HEK293 (cell line): ENCODE measurements at regions not wholly inside any gene's neighbourhood (a gene's known extent, or its start where the extent isn't known, plus 50 kb on each side); places are given as distances from the start of the nearest gene placed in this dataset.
A peak's percentile ranks its signal among the peaks of the same experiment; 100 is the strongest.

Experiments
- CTCF ChIA-PET: fragments of 350-600 bp; formaldehyde crosslinking; extraction: SDS; loops from one replicate; lab custom pipeline; 2021; ENCODE audit warnings: antibody characterized with exemption; lab: Yijun Ruan, JAX
- POLR2A ChIA-PET: fragments of 300-600 bp; formaldehyde crosslinking; extraction: SDS; loops from one replicate; lab custom pipeline; 2020; ENCODE audit warnings: antibody characterized with exemption, inconsistent platforms; lab: Yijun Ruan, JAX
- H3K27ac ChIP-seq: fragments of 200-500 bp; sonication (Bioruptor generic); 2 replicates; pipeline ENCODE4 v1.5.1; 2014; ENCODE audit warnings: low read depth, low read length, control low read depth, inconsistent platforms; ENCODE audit errors: extremely low read depth
- H3K36me3 ChIP-seq, 2 experiments: fragments of 200-500 bp in 1 of 2; sonication (Bioruptor generic) in 1 of 2; 1 replicate in 1 of 2; 2 replicates in 1 of 2; pipeline ENCODE4 v1.5.1; 2014 to 2017; ENCODE audit warnings: inconsistent platforms in 2 of 2, low read length in 2 of 2; ENCODE audit not compliant: control insufficient read depth in 2 of 2, insufficient read depth in 1 of 2
- H3K4me1 ChIP-seq: fragments of 200-500 bp; sonication (Bioruptor generic); 2 replicates; pipeline ENCODE4 v1.5.1; 2014; ENCODE audit warnings: mild to moderate bottlenecking, low read length, inconsistent platforms; ENCODE audit not compliant: control insufficient read depth, insufficient read depth
- H3K4me3 ChIP-seq: 2 replicates; pipeline ENCODE4 v1.5.1; 2011; ENCODE audit warnings: low read depth, mild to moderate bottlenecking, control low read depth, low read length, moderate library complexity
- H3K9me3 ChIP-seq: fragments of 200-500 bp; sonication (Bioruptor generic); 2 replicates; pipeline ENCODE4 v1.5.1; 2014; ENCODE audit warnings: low read depth, low read length, inconsistent platforms; ENCODE audit not compliant: control insufficient read depth, insufficient read depth
- EGR2 ChIP-seq: fragments of 450-650 bp; formaldehyde crosslinking; IDR thresholded peaks from 2 replicates; pipeline ENCODE4 v1.5.1; 2016; ENCODE audit warnings: low read depth, missing biosample characterization, missing genetic modification characterization
- PRDM1 ChIP-seq: fragments of 450-650 bp; formaldehyde crosslinking; IDR thresholded peaks from 2 replicates; pipeline ENCODE4; 2016; ENCODE audit warnings: missing biosample characterization, missing genetic modification characterization
- ZNF140 ChIP-seq: fragments of 450-650 bp; formaldehyde crosslinking; IDR thresholded peaks from 2 replicates; pipeline ENCODE4 v1.5.1; 2016; ENCODE audit warnings: missing biosample characterization, missing genetic modification characterization
- ZNF266 ChIP-seq: fragments of 450-650 bp; formaldehyde crosslinking; IDR thresholded peaks from 2 replicates; pipeline ENCODE4 v1.5.1; 2016; ENCODE audit warnings: missing biosample characterization, missing genetic modification characterization, low read depth
- ZNF311 ChIP-seq: fragments of 450-650 bp; formaldehyde crosslinking; IDR thresholded peaks from 2 replicates; pipeline ENCODE4 v1.5.1; 2017; ENCODE audit warnings: missing biosample characterization, missing genetic modification characterization, borderline replicate concordance
- ZNF366 ChIP-seq: fragments of 450-650 bp; formaldehyde crosslinking; conservative IDR thresholded peaks from 2 replicates; pipeline ENCODE4 v1.5.1; 2016; ENCODE audit warnings: missing biosample characterization, missing genetic modification characterization
- ZNF48 ChIP-seq: fragments of 450-650 bp; formaldehyde crosslinking; IDR thresholded peaks from 2 replicates; pipeline ENCODE4 v1.5.1; 2016; ENCODE audit warnings: missing biosample characterization, missing genetic modification characterization
- ZNF510 ChIP-seq: fragments of 450-650 bp; formaldehyde crosslinking; IDR thresholded peaks from 2 replicates; pipeline ENCODE4 v1.5.1; 2018; ENCODE audit warnings: mild to moderate bottlenecking, missing genetic modification characterization, missing biosample characterization; ENCODE audit not compliant: insufficient replicate concordance
- ZNF529 ChIP-seq: fragments of 450-650 bp; formaldehyde crosslinking; IDR thresholded peaks from 2 replicates; pipeline ENCODE4 v1.5.1; 2017; ENCODE audit warnings: missing genetic modification characterization, missing biosample characterization; ENCODE audit not compliant: insufficient replicate concordance
- ZNF571 ChIP-seq: fragments of 450-650 bp; formaldehyde crosslinking; IDR thresholded peaks from 2 replicates; pipeline ENCODE4 v1.5.0; 2017; ENCODE audit warnings: missing biosample characterization, missing genetic modification characterization
- ZNF596 ChIP-seq: fragments of 450-650 bp; IDR thresholded peaks from 2 replicates; pipeline ENCODE4 v1.5.0; 2018; ENCODE audit warnings: missing biosample characterization, mild to moderate bottlenecking, missing genetic modification characterization, moderate library complexity
- ZNF707 ChIP-seq: fragments of 450-650 bp; formaldehyde crosslinking; IDR thresholded peaks from 2 replicates; pipeline ENCODE4 v1.5.1; 2016; ENCODE audit warnings: missing biosample characterization, missing genetic modification characterization
- ZNF843 ChIP-seq: fragments of 450-650 bp; formaldehyde crosslinking; IDR thresholded peaks from 2 replicates; pipeline ENCODE4 v1.5.1; 2016; ENCODE audit warnings: missing biosample characterization, missing genetic modification characterization
- TF ChIP-seq, protein P1 (sequence below): fragments of 450-650 bp; formaldehyde crosslinking; IDR thresholded peaks from 2 replicates; pipeline ENCODE4 v1.5.1; 2016; ENCODE audit warnings: missing biosample characterization, missing genetic modification characterization, borderline replicate concordance
- TF ChIP-seq, protein P2 (sequence below): fragments of 450-650 bp; formaldehyde crosslinking; IDR thresholded peaks from 2 replicates; pipeline ENCODE4 v1.5.1; 2017; ENCODE audit warnings: missing biosample characterization, missing genetic modification characterization
- TF ChIP-seq, protein P3 (sequence below): fragments of 450-650 bp; formaldehyde crosslinking; IDR thresholded peaks from 2 replicates; pipeline ENCODE4 v1.5.1; 2017; ENCODE audit warnings: missing biosample characterization, missing genetic modification characterization
- TF ChIP-seq, protein P4 (sequence below): fragments of 450-650 bp; formaldehyde crosslinking; IDR thresholded peaks from 2 replicates; pipeline ENCODE4 v1.5.1; 2016; ENCODE audit warnings: missing biosample characterization, missing genetic modification characterization
- TF ChIP-seq, protein P5 (sequence below): fragments of 450-650 bp; formaldehyde crosslinking; IDR thresholded peaks from 2 replicates; pipeline ENCODE4 v1.5.1; 2016; ENCODE audit warnings: missing biosample characterization, missing genetic modification characterization
- TF ChIP-seq, protein P6 (sequence below): fragments of 450-650 bp; formaldehyde crosslinking; IDR thresholded peaks from 2 replicates; pipeline ENCODE4 v1.5.1; 2016; ENCODE audit warnings: missing biosample characterization, missing genetic modification characterization, borderline replicate concordance

DNA sequence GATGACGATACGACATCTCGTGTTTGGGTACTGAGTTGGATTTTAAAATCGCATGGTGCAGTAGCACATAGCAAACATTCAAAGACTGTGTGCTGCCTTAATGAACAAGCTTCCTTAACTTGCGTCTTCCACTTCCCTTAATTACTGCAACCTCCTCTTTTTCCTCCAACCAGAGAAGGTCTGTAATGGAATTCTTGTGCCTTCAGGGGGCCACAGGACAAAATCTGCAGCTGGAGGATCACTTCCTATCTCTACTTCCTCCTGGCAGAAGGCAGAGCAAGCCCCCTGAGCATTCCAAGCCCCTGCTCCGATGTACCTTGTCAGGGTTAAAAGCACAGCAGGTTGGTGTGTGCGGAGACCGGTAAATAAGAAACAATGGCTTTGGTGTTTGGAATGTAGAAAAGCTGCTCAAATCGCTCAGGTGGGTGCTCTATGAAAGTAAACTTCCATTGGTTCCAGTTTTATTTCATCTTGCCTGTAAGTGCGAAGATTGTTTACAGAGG, 151.3 kb upstream of the UQCRFS1 start (continued):
- TF ChIP-seq, protein P1, sequence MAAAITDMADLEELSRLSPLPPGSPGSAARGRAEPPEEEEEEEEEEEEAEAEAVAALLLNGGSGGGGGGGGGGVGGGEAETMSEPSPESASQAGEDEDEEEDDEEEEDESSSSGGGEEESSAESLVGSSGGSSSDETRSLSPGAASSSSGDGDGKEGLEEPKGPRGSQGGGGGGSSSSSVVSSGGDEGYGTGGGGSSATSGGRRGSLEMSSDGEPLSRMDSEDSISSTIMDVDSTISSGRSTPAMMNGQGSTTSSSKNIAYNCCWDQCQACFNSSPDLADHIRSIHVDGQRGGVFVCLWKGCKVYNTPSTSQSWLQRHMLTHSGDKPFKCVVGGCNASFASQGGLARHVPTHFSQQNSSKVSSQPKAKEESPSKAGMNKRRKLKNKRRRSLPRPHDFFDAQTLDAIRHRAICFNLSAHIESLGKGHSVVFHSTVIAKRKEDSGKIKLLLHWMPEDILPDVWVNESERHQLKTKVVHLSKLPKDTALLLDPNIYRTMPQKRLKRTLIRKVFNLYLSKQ (tag by site-specific recombination) = no peak
- TF ChIP-seq, protein P2, sequence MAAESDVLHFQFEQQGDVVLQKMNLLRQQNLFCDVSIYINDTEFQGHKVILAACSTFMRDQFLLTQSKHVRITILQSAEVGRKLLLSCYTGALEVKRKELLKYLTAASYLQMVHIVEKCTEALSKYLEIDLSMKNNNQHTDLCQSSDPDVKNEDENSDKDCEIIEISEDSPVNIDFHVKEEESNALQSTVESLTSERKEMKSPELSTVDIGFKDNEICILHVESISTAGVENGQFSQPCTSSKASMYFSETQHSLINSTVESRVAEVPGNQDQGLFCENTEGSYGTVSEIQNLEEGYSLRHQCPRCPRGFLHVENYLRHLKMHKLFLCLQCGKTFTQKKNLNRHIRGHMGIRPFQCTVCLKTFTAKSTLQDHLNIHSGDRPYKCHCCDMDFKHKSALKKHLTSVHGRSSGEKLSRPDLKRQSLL (tag by site-specific recombination) = no peak
- TF ChIP-seq ZNF266 (tag by site-specific recombination) (no peak), ZNF510 (tag by site-specific recombination) (no peak), ZNF529 (tag by site-specific recombination) (no peak), PRDM1 (tag by site-specific recombination) (no peak), ZNF843 (no peak), ZNF48 (no peak)

DNA sequence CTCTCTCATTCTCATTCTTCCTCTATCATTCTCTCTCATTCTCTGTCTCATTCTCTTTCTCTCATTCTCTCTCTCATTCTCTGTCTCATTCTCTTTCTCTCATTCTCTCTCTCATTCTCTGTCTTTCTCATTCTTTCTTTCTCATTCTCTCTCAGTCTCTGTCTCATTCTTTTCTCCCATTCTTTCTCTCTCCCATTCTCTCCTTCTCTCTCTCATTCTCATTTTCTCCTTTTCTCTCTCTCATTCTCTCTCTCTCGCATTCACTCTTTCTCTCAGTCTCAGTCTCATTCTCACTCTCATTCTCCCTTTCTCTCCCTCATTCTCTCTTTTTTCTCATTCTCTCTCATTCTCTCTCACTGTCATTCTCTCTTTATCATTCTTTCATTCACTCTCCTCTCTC, 152.0 kb upstream of the UQCRFS1 start:
- Histone ChIP-seq H3K4me1 (no peaks in the 10 kb centered on the region), H3K4me3 (no peak overlapping the region), H3K36me3 (no peaks in the 10 kb centered on the region), H3K27ac (no peak overlapping the region), H3K9me3 (peaks cover 3% of the 10 kb centered on the region)
- POLR2A ChIA-PET = no interaction called here
- TF ChIP-seq, protein P3, sequence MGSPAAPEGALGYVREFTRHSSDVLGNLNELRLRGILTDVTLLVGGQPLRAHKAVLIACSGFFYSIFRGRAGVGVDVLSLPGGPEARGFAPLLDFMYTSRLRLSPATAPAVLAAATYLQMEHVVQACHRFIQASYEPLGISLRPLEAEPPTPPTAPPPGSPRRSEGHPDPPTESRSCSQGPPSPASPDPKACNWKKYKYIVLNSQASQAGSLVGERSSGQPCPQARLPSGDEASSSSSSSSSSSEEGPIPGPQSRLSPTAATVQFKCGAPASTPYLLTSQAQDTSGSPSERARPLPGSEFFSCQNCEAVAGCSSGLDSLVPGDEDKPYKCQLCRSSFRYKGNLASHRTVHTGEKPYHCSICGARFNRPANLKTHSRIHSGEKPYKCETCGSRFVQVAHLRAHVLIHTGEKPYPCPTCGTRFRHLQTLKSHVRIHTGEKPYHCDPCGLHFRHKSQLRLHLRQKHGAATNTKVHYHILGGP (tag by site-specific recombination) = 0 out of 2 replicates have a peak, but pooled peaks have one; percentile 11
- peak; percentile 99 for TF ChIP-seq PRDM1 (tag by site-specific recombination)
- TF ChIP-seq EGR2 (tag by site-specific recombination) = no peak
- TF ChIP-seq ZNF596 (tag by site-specific recombination) = peak; percentile 88
- TF ChIP-seq ZNF571 (tag by site-specific recombination) = 0 out of 2 replicates have a peak, but pooled peaks have one; percentile 49
- TF ChIP-seq ZNF311 = peak; percentile 21; the same call in 1 of the 2 replicates
- TF ChIP-seq ZNF140 = no peak
- TF ChIP-seq ZNF366 (tag by site-specific recombination) = peak; percentile 94
- CTCF ChIA-PET = interaction anchor here (1.3 kb wide), 1 partner anchor 113 kb away, joined by 3 read pairs; no protein-coding TSS in a partner anchor

DNA sequence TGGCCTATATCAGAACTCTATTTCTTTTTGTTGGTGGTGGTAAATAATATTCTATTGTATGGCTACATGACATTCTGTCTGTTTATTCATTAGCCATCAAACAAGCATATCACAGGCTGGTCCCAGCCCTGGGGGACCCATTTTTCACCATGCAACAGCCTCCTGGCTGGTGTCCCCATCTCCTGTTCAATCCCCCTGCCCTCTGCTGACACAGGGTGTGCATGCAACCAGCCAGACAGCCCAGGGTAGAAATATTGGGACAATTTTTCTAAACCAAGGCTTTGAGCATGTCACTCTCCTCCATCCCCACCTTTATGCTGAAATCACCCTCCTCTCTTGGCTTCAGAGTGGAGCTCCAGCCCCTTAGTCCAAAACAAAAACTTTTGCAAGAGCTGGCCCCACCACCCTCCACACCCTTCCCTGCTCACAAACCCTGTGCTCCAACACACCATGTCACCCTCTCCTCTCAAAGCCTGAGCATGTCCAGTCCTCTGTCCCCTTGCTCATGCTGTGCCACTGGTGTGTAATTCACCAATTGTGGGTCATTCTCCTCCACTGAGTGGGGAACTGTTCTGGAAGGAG, 153.0 kb upstream of the UQCRFS1 start:
- CTCF ChIA-PET = no interaction called here
- TF ChIP-seq, protein P4, sequence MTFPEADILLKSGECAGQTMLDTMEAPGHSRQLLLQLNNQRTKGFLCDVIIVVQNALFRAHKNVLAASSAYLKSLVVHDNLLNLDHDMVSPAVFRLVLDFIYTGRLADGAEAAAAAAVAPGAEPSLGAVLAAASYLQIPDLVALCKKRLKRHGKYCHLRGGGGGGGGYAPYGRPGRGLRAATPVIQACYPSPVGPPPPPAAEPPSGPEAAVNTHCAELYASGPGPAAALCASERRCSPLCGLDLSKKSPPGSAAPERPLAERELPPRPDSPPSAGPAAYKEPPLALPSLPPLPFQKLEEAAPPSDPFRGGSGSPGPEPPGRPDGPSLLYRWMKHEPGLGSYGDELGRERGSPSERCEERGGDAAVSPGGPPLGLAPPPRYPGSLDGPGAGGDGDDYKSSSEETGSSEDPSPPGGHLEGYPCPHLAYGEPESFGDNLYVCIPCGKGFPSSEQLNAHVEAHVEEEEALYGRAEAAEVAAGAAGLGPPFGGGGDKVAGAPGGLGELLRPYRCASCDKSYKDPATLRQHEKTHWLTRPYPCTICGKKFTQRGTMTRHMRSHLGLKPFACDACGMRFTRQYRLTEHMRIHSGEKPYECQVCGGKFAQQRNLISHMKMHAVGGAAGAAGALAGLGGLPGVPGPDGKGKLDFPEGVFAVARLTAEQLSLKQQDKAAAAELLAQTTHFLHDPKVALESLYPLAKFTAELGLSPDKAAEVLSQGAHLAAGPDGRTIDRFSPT = no peak
- TF ChIP-seq, protein P5, sequence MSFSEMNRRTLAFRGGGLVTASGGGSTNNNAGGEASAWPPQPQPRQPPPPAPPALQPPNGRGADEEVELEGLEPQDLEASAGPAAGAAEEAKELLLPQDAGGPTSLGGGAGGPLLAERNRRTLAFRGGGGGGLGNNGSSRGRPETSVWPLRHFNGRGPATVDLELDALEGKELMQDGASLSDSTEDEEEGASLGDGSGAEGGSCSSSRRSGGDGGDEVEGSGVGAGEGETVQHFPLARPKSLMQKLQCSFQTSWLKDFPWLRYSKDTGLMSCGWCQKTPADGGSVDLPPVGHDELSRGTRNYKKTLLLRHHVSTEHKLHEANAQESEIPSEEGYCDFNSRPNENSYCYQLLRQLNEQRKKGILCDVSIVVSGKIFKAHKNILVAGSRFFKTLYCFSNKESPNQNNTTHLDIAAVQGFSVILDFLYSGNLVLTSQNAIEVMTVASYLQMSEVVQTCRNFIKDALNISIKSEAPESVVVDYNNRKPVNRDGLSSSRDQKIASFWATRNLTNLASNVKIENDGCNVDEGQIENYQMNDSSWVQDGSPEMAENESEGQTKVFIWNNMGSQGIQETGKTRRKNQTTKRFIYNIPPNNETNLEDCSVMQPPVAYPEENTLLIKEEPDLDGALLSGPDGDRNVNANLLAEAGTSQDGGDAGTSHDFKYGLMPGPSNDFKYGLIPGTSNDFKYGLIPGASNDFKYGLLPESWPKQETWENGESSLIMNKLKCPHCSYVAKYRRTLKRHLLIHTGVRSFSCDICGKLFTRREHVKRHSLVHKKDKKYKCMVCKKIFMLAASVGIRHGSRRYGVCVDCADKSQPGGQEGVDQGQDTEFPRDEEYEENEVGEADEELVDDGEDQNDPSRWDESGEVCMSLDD (tag by site-specific recombination) = no peak
- no peak for TF ChIP-seq EGR2 (tag by site-specific recombination)
- TF ChIP-seq ZNF707 (tag by site-specific recombination) = no peak
- TF ChIP-seq, protein P6, sequence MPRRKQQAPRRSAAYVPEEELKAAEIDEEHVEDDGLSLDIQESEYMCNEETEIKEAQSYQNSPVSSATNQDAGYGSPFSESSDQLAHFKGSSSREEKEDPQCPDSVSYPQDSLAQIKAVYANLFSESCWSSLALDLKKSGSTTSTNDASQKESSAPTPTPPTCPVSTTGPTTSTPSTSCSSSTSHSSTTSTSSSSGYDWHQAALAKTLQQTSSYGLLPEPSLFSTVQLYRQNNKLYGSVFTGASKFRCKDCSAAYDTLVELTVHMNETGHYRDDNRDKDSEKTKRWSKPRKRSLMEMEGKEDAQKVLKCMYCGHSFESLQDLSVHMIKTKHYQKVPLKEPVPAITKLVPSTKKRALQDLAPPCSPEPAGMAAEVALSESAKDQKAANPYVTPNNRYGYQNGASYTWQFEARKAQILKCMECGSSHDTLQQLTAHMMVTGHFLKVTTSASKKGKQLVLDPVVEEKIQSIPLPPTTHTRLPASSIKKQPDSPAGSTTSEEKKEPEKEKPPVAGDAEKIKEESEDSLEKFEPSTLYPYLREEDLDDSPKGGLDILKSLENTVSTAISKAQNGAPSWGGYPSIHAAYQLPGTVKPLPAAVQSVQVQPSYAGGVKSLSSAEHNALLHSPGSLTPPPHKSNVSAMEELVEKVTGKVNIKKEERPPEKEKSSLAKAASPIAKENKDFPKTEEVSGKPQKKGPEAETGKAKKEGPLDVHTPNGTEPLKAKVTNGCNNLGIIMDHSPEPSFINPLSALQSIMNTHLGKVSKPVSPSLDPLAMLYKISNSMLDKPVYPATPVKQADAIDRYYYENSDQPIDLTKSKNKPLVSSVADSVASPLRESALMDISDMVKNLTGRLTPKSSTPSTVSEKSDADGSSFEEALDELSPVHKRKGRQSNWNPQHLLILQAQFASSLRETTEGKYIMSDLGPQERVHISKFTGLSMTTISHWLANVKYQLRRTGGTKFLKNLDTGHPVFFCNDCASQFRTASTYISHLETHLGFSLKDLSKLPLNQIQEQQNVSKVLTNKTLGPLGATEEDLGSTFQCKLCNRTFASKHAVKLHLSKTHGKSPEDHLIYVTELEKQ (tag by site-specific recombination) = no peak

More for the DNA sequence above, 153.0 kb upstream of the UQCRFS1 start:
- Histone ChIP-seq H3K27ac (no peak overlapping the region), H3K4me1 (no peaks in the 10 kb centered on the region), H3K36me3 (no peaks in the 10 kb centered on the region), H3K4me3 (no peak overlapping the region), H3K9me3 (peaks cover 3% of the 10 kb centered on the region)
- POLR2A ChIA-PET = no interaction called here
